ENCODE measurements at regions not wholly inside any gene's neighbourhood (a gene's known extent, or its start where the extent isn't known, plus 50 kb on each side); places are given as distances from the start of the nearest gene placed in this dataset.

- H3K36me3 ChIP-seq (ENCODE audit: control insufficient read depth in 2 of 2, extremely low read depth in 1 of 2, insufficient read depth in 2 of 2, low read length in 2 of 2) = no peaks in the 10 kb centered on the region
- FAIRE-seq (no peak), DNase-seq (ENCODE audit: low read depth, low spot score) (no peak)
- no peak overlapping the region for H3K9ac ChIP-seq (replicated peaks; ENCODE audit: extremely low read depth, insufficient read depth, low read length)
- H3K4me1 ChIP-seq (ENCODE audit: control insufficient read depth, extremely low read depth, insufficient read depth, low read length) = peaks cover 2% of the 10 kb centered on the region
- H3K4me3 ChIP-seq (replicated peaks in 1 of 3; ENCODE audit: insufficient read depth in 1 of 3, low read depth in 1 of 3, low read length in 3 of 3) = no peak overlapping the region
- no peaks in the 10 kb centered on the region for H3K79me2 ChIP-seq (ENCODE audit: control insufficient read depth, insufficient read depth, low read length)
- H4K20me1 ChIP-seq (replicated peaks; ENCODE audit: control insufficient read depth, extremely low read depth, insufficient read depth, low read length) = no peaks in the 10 kb centered on the region
- no TSS peak for BruUV-seq (replicated peaks)
- no peak overlapping the region for H3K27ac ChIP-seq (ENCODE audit: insufficient read depth, low read depth, low read length)
- H3K9me3 ChIP-seq (replicated peaks; ENCODE audit: control insufficient read depth, insufficient read depth, low read length) = no peaks in the 10 kb centered on the region
- H3K4me2 ChIP-seq (ENCODE audit: insufficient read depth, low read length) = no peak overlapping the region
- ChIA-PET POLR2A (no interaction called here), CTCF (interaction anchor here (0.9 to 1.3 kb wide), 3 partner anchors 9 to 193 kb away, joined by 3 to 4 read pairs (median 4); no protein-coding TSS in a partner anchor)
- TF ChIP-seq POLR2AphosphoS5 (IDR thresholded peaks at IDR 0.05; ENCODE audit: insufficient read depth, low read depth, low read length) (no peak), FOS (IDR thresholded peaks at IDR 0.05; ENCODE audit: borderline replicate concordance, insufficient read depth, low read length) (peak; percentile 20)
- dilution Hi-C loops (cut with MboI; ENCODE audit: extremely low pct_ligation_motif_present, low sequenced_read_pairs) = no loop called here
- no peak overlapping the region for H2AFZ ChIP-seq (ENCODE audit: low read depth, low read length)
- intact Hi-C loops (cut with micrococcal nuclease) = no loop called here
- no peaks in the 10 kb centered on the region for H3K27me3 ChIP-seq (ENCODE audit: control insufficient read depth in 2 of 2, insufficient read depth in 2 of 2, low read length in 2 of 2)
- no peaks in the 10 kb centered on the region for H3K9me1 ChIP-seq (replicated peaks; ENCODE audit: control insufficient read depth, extremely low read depth, insufficient read depth, low read length)
These were observed 364.7 kb upstream of the DYNLRB2 start for GRCh38 chr16:80176114-80176513.

GRCh38 chr16:80175011-80175410 lies 365.8 kb upstream of the DYNLRB2 start:
- Histone ChIP-seq H3K9me1 (replicated peaks; ENCODE audit: control insufficient read depth, extremely low read depth, insufficient read depth, low read length) (no peaks in the 10 kb centered on the region), H4K20me1 (replicated peaks; ENCODE audit: control insufficient read depth, extremely low read depth, insufficient read depth, low read length) (no peaks in the 10 kb centered on the region), H3K4me3 (replicated peaks in 1 of 3; ENCODE audit: insufficient read depth in 1 of 3, low read depth in 1 of 3, low read length in 3 of 3) (no peak overlapping the region), H3K4me1 (ENCODE audit: control insufficient read depth, extremely low read depth, insufficient read depth, low read length) (peaks cover 2% of the 10 kb centered on the region), H3K36me3 (ENCODE audit: control insufficient read depth in 2 of 2, extremely low read depth in 1 of 2, insufficient read depth in 2 of 2, low read length in 2 of 2) (no peaks in the 10 kb centered on the region), H3K79me2 (ENCODE audit: control insufficient read depth, insufficient read depth, low read length) (no peaks in the 10 kb centered on the region), H2AFZ (ENCODE audit: low read depth, low read length) (no peak overlapping the region), H3K9ac (replicated peaks; ENCODE audit: extremely low read depth, insufficient read depth, low read length) (no peak overlapping the region), H3K9me3 (replicated peaks; ENCODE audit: control insufficient read depth, insufficient read depth, low read length) (no peaks in the 10 kb centered on the region), H3K4me2 (ENCODE audit: insufficient read depth, low read length) (no peak overlapping the region), H3K27me3 (ENCODE audit: control insufficient read depth in 2 of 2, insufficient read depth in 2 of 2, low read length in 2 of 2) (no peaks in the 10 kb centered on the region), H3K27ac (ENCODE audit: insufficient read depth, low read depth, low read length) (no peak overlapping the region)
- no peak for TF ChIP-seq POLR2A (IDR thresholded peaks at IDR 0.05; ENCODE audit: low read depth, low read length)
- TF ChIP-seq CTCF (IDR thresholded peaks at IDR 0.05; ENCODE audit: extremely low read depth in 1 of 2, insufficient read depth in 1 of 2, low read depth in 1 of 2, low read length in 2 of 2) = no peak
- no peak for TF ChIP-seq EZH2 (IDR thresholded peaks at IDR 0.05; ENCODE audit: borderline replicate concordance, low read depth, low read length, severe bottlenecking)
- TF ChIP-seq GATA2 (IDR thresholded peaks at IDR 0.05; ENCODE audit: insufficient read depth, insufficient read length, low read depth, low read length) = no peak
- no peak for TF ChIP-seq POLR2AphosphoS5 (IDR thresholded peaks at IDR 0.05; ENCODE audit: insufficient read depth, low read depth, low read length)
- no peak for TF ChIP-seq JUN (IDR thresholded peaks at IDR 0.05; ENCODE audit: borderline replicate concordance, insufficient read depth, insufficient read length, low read depth)
- no peak for TF ChIP-seq MYC (IDR thresholded peaks at IDR 0.05; ENCODE audit: low read depth, low read length)
- TF ChIP-seq MAX (IDR thresholded peaks at IDR 0.05; ENCODE audit: insufficient read depth, insufficient read length) = no peak
- no peak for TF ChIP-seq FOS (IDR thresholded peaks at IDR 0.05; ENCODE audit: borderline replicate concordance, insufficient read depth, low read length)
- CTCF ChIA-PET = no interaction called here
- no TSS peak for BruUV-seq (replicated peaks)
- FAIRE-seq (no peak), DNase-seq (ENCODE audit: low read depth, low spot score) (no peak)
- dilution Hi-C loops (cut with MboI; ENCODE audit: extremely low pct_ligation_motif_present, low sequenced_read_pairs) = no loop called here
- POLR2A ChIA-PET = no interaction called here
- intact Hi-C loops (cut with micrococcal nuclease) = no loop called here

Data from endothelial cell of umbilical vein (primary cell).